K562 (cell line): ENCODE measurements at regions not wholly inside any gene's neighbourhood (a gene's known extent, or its start where the extent isn't known, plus 50 kb on each side); places are given as distances from the start of the nearest gene placed in this dataset.

Experiments used
- ATAC-seq: fragments of 200-7000 bp; cut with Tn5 transposase; 3 replicates; pipeline ENCODE4 v1.9.1; 2020; ENCODE audit warnings: moderate library complexity
- BruUV-seq: library from RNA; stranded (reverse); fragments of 400-500 nt; replicated peaks from 2 replicates; lab custom pipeline; 2021; lab: Mats Ljungman, UMichigan
- CTCF ChIA-PET: fragments of 300-600 bp; formaldehyde crosslinking; extraction: SDS; loops from one replicate; lab custom pipeline; 2021; ENCODE audit warnings: low intra/inter-chr PET ratio; lab: Yijun Ruan, JAX
- POLR2A ChIA-PET: fragments of 300-600, 350-650 bp; sonication (Branson Sonifier 250); formaldehyde crosslinking; extraction: SDS; loops from one replicate; lab custom pipeline; 2021; ENCODE audit warnings: antibody characterized with exemption, inconsistent platforms; lab: Yijun Ruan, JAX
- DNase-seq, 4 experiments: peaks; one replicate each; pipeline versions ENCODE4 v3.0.0 to v3.0.0-alpha.2; 2011 to 2018; ENCODE audit warnings: low spot score in 3 of 4, mixed read lengths in 3 of 4; ENCODE audit errors: extremely low read depth in 1 of 4
- FAIRE-seq: peaks from 2 replicates; lab custom pipeline; 2011; peaks lifted over from hg19 to GRCh38; lab: Jason Lieb, UNC
- H2AFZ ChIP-seq: 2 replicates; pipeline ENCODE4 v1.6.0; 2011; ENCODE audit warnings: low read depth, low read length, control low read depth, inconsistent platforms
- H3K27ac ChIP-seq: fragments of 200-600 bp; 3 replicates; pipeline ENCODE4 v1.8.0; 2011; ENCODE audit warnings: low read depth, mild to moderate bottlenecking, control low read depth, inconsistent platforms, low read length, moderate library complexity, mixed read lengths; ENCODE audit errors: extremely low read depth
- H3K27me3 ChIP-seq, 2 experiments: fragments of 300-600 bp in 1 of 2; 2 replicates in 1 of 2; 3 replicates in 1 of 2; pipeline versions ENCODE4 v1.6.0 to v1.8.0; 2011; ENCODE audit warnings: inconsistent platforms in 2 of 2, low read length in 2 of 2, mild to moderate bottlenecking in 1 of 2, mixed read lengths in 1 of 2, moderate library complexity in 1 of 2; ENCODE audit not compliant: control insufficient read depth in 2 of 2, insufficient read depth in 2 of 2
- H3K36me3 ChIP-seq: fragments of 300-600 bp; 3 replicates; pipeline ENCODE4 v1.8.0; 2011; ENCODE audit warnings: mild to moderate bottlenecking, low read length, inconsistent platforms; ENCODE audit not compliant: control insufficient read depth, insufficient read depth
- H3K4me1 ChIP-seq, 2 experiments: fragments of 200-600 bp in 1 of 2; replicated peaks in 1 of 2; 2 replicates in 1 of 2; 3 replicates in 1 of 2; pipeline versions ENCODE4 v1.5.1 to v1.8.0; 2011; ENCODE audit warnings: inconsistent platforms in 2 of 2, low read length in 2 of 2, mild to moderate bottlenecking in 1 of 2, mixed read lengths in 1 of 2, moderate library complexity in 1 of 2; ENCODE audit not compliant: control insufficient read depth in 2 of 2, insufficient read depth in 2 of 2
- H3K4me2 ChIP-seq: 2 replicates; pipeline ENCODE4 v1.6.1; 2011; ENCODE audit warnings: low read length, control low read depth, inconsistent platforms, mixed read lengths; ENCODE audit not compliant: insufficient read depth
- H3K4me3 ChIP-seq: fragments of 200-600 bp; sonication (generic), shearing (Covaris generic); 2 replicates; pipeline ENCODE4 v1.5.1; 2016; ENCODE audit warnings: control low read depth, inconsistent platforms
- H3K79me2 ChIP-seq: fragments of 200-600 bp; 3 replicates; pipeline ENCODE4 v1.8.0; 2011; ENCODE audit warnings: low read length, inconsistent platforms; ENCODE audit not compliant: control insufficient read depth, insufficient read depth
- H3K9ac ChIP-seq, 2 experiments: 2 replicates each; pipeline versions ENCODE4 v1.6.0 to v1.6.1; 2011; ENCODE audit warnings: low read depth in 2 of 2, low read length in 2 of 2, control low read depth in 1 of 2, inconsistent platforms in 1 of 2, mild to moderate bottlenecking in 1 of 2, mixed read lengths in 1 of 2; ENCODE audit not compliant: insufficient read depth in 1 of 2
- H3K9me1 ChIP-seq: one replicate; pipeline ENCODE4 v1.6.0; 2011; ENCODE audit warnings: inconsistent platforms, mild to moderate bottlenecking, low read length, moderate library complexity; ENCODE audit not compliant: control insufficient read depth, insufficient read depth
- H3K9me3 ChIP-seq: replicated peaks from 2 replicates; pipeline ENCODE4 v1.5.1; 2011; ENCODE audit warnings: low read depth, low read length, inconsistent platforms; ENCODE audit not compliant: control insufficient read depth, insufficient read depth
- H4K20me1 ChIP-seq: replicated peaks from 2 replicates; pipeline ENCODE4 v1.6.1; 2011; ENCODE audit warnings: low read length, inconsistent platforms, mixed read lengths; ENCODE audit not compliant: control insufficient read depth, insufficient read depth
- CC2D1A ChIP-seq: fragments of 450-650 bp; IDR thresholded peaks from 2 replicates; pipeline ENCODE4 v1.6.1; 2017; ENCODE audit warnings: mild to moderate bottlenecking
- ESRRB ChIP-seq: fragments of 250-450 bp; sonication (Bioruptor Pico); IDR thresholded peaks from 2 replicates; pipeline ENCODE4 v1.5.0; 2020; ENCODE audit warnings: mild to moderate bottlenecking, moderate library complexity, borderline replicate concordance
- MIER1 ChIP-seq: fragments of 450-650 bp; IDR thresholded peaks from 2 replicates; pipeline ENCODE4 v1.6.1; 2016; ENCODE audit warnings: antibody characterized with exemption, mild to moderate bottlenecking, low read depth
- NCOA2 ChIP-seq, 2 experiments: fragments of 450-650 bp; IDR thresholded peaks; 2 replicates each; pipeline ENCODE4 v1.6.1; 2018; ENCODE audit warnings: mild to moderate bottlenecking in 2 of 2, moderate library complexity in 1 of 2; ENCODE audit not compliant: partially characterized antibody in 2 of 2
- PTTG1 ChIP-seq: fragments of 450-650 bp; IDR thresholded peaks from 2 replicates; pipeline ENCODE4 v1.6.1; 2016; ENCODE audit warnings: low read depth, mild to moderate bottlenecking, missing genetic modification characterization, missing compliant biosample characterization
- THRAP3 ChIP-seq: fragments of 450-650 bp; IDR thresholded peaks from 2 replicates; pipeline ENCODE4 v1.6.1; 2016; ENCODE audit warnings: mild to moderate bottlenecking, inconsistent platforms, borderline replicate concordance
- ZNF121 ChIP-seq: sonication (generic); formaldehyde crosslinking; conservative IDR thresholded peaks from 2 replicates; pipeline ENCODE4 v1.8.0; 2022; ENCODE audit warnings: missing genetic modification reagents
- ZNF212 ChIP-seq: fragments of 450-650 bp; formaldehyde crosslinking; IDR thresholded peaks from 2 replicates; pipeline ENCODE4 v1.4.0; 2020; ENCODE audit warnings: mild to moderate bottlenecking
- ZNF24 ChIP-seq: fragments of 450-650 bp; IDR thresholded peaks from 2 replicates; pipeline ENCODE4 v1.6.1; 2016
- ZNF263 ChIP-seq: sonication (generic); formaldehyde crosslinking; IDR thresholded peaks from 2 replicates; pipeline ENCODE4 v1.8.0; 2022; ENCODE audit warnings: mild to moderate bottlenecking, missing genetic modification reagents, borderline replicate concordance
- ZNF316 ChIP-seq: fragments of 450-650 bp; IDR thresholded peaks from 2 replicates; pipeline ENCODE4 v1.6.1; 2016
- WGBS: fragments of 100-300 bp; shearing (Covaris generic); methylation state at CpG from one replicate; pipeline ENCODE4 v1.1.6; 2016; ENCODE audit warnings: low coverage, mixed read lengths; ENCODE audit not compliant: insufficient coverage; ENCODE audit errors: missing lambda C conversion rate; 5-methylcytosine and 5-hydroxymethylcytosine counted together
- in situ Hi-C: fragments of 300-500 bp; cut with MboI; formaldehyde crosslinking; loops from 4 replicates; pipeline ENCODE4 v1.15.0; 2018; ENCODE audit warnings: inconsistent platforms, mixed read lengths
- intact Hi-C: fragments of 100-400 bp; cut with micrococcal nuclease; formaldehyde crosslinking; loops from 2 replicates; pipeline ENCODE4 v1.14.2; 2022
- TF ChIP-seq, protein P1 (sequence below), 3 experiments: IDR thresholded peaks in 2 of 3; conservative IDR thresholded peaks in 1 of 3; 2 replicates each; pipeline ENCODE4 v1.5.1; 2011 to 2012; ENCODE audit warnings: low read length in 3 of 3, mild to moderate bottlenecking in 3 of 3, control low read depth in 2 of 3, improper control_type of control experiment in 1 of 3, inconsistent platforms in 1 of 3, low read depth in 1 of 3, mixed read lengths in 1 of 3, moderate library complexity in 1 of 3; ENCODE audit not compliant: insufficient read depth in 2 of 3
- TF ChIP-seq, protein P2 (sequence below): fragments of 200-800 bp; sonication (Bioruptor generic); IDR thresholded peaks from 2 replicates; pipeline ENCODE4 v1.6.1; 2017; ENCODE audit warnings: missing genetic modification characterization, missing compliant biosample characterization
- TF ChIP-seq, protein P3 (sequence below): fragments of 250-450 bp; sonication (Bioruptor Pico); IDR thresholded peaks from 2 replicates; pipeline ENCODE4 v1.8.0; 2021; ENCODE audit warnings: borderline replicate concordance, mild to moderate bottlenecking, moderate library complexity; ENCODE audit not compliant: poor library complexity, severe bottlenecking
- TF ChIP-seq, protein P4 (sequence below): sonication (generic); formaldehyde crosslinking; IDR thresholded peaks from 2 replicates; pipeline ENCODE4 v1.8.0; 2022; ENCODE audit warnings: mild to moderate bottlenecking, low read depth, missing genetic modification reagents
- TF ChIP-seq, protein P5 (sequence below): fragments of 450-650 bp; IDR thresholded peaks from one replicate; pipeline ENCODE4 v1.6.1; 2018; ENCODE audit warnings: mild to moderate bottlenecking, moderate library complexity; ENCODE audit not compliant: partially characterized antibody

DNA sequence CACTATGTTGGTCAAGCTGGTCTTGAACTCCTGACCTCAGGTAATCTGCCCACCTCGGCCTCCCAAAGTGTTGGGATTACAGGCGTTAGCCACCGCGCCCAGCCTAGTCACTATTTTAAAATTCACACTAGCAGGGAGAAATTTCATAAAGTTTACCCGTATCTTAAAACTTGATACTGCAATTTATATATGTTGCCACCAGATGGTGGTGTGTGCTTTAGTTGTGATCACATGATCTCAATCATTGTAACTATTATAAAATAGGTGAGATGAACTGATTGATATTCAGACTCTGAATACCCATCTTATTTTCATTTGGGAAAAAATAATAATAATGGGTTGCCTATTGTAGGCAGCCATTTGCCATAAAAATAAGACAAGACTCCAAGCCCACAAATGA lies 1330.4 kb upstream of the WWC1 start (continued):
- TF ChIP-seq, protein P1, sequence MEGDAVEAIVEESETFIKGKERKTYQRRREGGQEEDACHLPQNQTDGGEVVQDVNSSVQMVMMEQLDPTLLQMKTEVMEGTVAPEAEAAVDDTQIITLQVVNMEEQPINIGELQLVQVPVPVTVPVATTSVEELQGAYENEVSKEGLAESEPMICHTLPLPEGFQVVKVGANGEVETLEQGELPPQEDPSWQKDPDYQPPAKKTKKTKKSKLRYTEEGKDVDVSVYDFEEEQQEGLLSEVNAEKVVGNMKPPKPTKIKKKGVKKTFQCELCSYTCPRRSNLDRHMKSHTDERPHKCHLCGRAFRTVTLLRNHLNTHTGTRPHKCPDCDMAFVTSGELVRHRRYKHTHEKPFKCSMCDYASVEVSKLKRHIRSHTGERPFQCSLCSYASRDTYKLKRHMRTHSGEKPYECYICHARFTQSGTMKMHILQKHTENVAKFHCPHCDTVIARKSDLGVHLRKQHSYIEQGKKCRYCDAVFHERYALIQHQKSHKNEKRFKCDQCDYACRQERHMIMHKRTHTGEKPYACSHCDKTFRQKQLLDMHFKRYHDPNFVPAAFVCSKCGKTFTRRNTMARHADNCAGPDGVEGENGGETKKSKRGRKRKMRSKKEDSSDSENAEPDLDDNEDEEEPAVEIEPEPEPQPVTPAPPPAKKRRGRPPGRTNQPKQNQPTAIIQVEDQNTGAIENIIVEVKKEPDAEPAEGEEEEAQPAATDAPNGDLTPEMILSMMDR (IDR thresholded peaks at IDR 0.05 in 2 of 3, conservative IDR thresholded peaks at IDR 0.05 in 1 of 3; ENCODE audit: insufficient read depth in 2 of 3, low read depth in 1 of 3, low read length in 3 of 3), result 0 out of 6 replicates have a peak, but pooled peaks of 1 of the 3 experiments have one; percentile 8
- TF ChIP-seq ZNF316, result no peak

DNA sequence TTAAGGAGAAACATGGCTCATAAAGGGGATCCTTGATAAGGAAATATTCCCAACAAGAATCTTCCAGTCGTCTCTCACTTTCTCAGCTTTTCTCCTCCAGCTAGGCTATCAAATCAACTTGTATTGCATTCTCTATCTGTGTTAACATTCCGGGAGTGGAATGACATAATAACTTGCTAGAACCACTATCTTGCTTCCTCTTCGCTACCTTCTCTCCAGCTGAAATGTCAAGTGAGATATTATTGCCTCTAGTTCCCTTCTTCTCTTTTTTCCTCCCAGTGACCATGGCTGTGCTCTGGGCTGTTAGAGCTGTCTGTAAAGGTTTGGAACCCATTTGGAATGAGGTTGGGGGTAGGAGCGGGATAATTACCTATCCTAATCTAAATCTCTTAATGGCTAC lies 1329.5 kb upstream of the WWC1 start:
- Histone ChIP-seq H3K9me1 (no peaks in the 10 kb centered on the region), H3K27ac (no peak overlapping the region), H3K4me3 (no peak overlapping the region), H3K36me3 (no peaks in the 10 kb centered on the region), H3K79me2 (no peaks in the 10 kb centered on the region), H4K20me1 (no peaks in the 10 kb centered on the region), H3K9me3 (no peaks in the 10 kb centered on the region), H3K27me3 (no peaks in the 10 kb centered on the region), H3K9ac (no peak overlapping the region), H3K4me1 (no peaks in the 10 kb centered on the region), H2AFZ (no peak overlapping the region), H3K4me2 (no peak overlapping the region)
- WGBS, result 3% methylated on average over 4 of the region's 4 CpGs
- FAIRE-seq (no peak), DNase-seq (no peak), ATAC-seq (no peak)
- BruUV-seq, result no TSS peak
- intact Hi-C loops (no loop called here), in situ Hi-C loops (no loop called here)
- POLR2A ChIA-PET, result no interaction called here
- CTCF ChIA-PET, result no interaction called here
- no peak for TF ChIP-seq PTTG1 (tag)
- TF ChIP-seq, protein P2, sequence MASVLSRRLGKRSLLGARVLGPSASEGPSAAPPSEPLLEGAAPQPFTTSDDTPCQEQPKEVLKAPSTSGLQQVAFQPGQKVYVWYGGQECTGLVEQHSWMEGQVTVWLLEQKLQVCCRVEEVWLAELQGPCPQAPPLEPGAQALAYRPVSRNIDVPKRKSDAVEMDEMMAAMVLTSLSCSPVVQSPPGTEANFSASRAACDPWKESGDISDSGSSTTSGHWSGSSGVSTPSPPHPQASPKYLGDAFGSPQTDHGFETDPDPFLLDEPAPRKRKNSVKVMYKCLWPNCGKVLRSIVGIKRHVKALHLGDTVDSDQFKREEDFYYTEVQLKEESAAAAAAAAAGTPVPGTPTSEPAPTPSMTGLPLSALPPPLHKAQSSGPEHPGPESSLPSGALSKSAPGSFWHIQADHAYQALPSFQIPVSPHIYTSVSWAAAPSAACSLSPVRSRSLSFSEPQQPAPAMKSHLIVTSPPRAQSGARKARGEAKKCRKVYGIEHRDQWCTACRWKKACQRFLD (CRISPR knock-in tag), result no peak
- no peak for TF ChIP-seq ZNF263 (CRISPR knock-in tag)
- no peak for TF ChIP-seq THRAP3
- TF ChIP-seq CC2D1A, result no peak
- TF ChIP-seq NCOA2 (IDR thresholded peaks at IDR 0.05; ENCODE audit: partially characterized antibody in 2 of 2), result no peak
- TF ChIP-seq MIER1, result no peak
- TF ChIP-seq, protein P3, sequence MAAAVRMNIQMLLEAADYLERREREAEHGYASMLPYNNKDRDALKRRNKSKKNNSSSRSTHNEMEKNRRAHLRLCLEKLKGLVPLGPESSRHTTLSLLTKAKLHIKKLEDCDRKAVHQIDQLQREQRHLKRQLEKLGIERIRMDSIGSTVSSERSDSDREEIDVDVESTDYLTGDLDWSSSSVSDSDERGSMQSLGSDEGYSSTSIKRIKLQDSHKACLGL, result no peak
- TF ChIP-seq ZNF212 (CRISPR knock-in tag), result no peak
- no peak for TF ChIP-seq ZNF121
- TF ChIP-seq, protein P4, sequence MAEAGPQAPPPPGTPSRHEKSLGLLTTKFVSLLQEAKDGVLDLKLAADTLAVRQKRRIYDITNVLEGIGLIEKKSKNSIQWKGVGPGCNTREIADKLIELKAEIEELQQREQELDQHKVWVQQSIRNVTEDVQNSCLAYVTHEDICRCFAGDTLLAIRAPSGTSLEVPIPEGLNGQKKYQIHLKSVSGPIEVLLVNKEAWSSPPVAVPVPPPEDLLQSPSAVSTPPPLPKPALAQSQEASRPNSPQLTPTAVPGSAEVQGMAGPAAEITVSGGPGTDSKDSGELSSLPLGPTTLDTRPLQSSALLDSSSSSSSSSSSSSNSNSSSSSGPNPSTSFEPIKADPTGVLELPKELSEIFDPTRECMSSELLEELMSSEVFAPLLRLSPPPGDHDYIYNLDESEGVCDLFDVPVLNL (CRISPR knock-in tag), result no peak
- TF ChIP-seq ESRRB (CRISPR knock-in tag), result no peak
- TF ChIP-seq ZNF24, result no peak
- TF ChIP-seq, protein P5, sequence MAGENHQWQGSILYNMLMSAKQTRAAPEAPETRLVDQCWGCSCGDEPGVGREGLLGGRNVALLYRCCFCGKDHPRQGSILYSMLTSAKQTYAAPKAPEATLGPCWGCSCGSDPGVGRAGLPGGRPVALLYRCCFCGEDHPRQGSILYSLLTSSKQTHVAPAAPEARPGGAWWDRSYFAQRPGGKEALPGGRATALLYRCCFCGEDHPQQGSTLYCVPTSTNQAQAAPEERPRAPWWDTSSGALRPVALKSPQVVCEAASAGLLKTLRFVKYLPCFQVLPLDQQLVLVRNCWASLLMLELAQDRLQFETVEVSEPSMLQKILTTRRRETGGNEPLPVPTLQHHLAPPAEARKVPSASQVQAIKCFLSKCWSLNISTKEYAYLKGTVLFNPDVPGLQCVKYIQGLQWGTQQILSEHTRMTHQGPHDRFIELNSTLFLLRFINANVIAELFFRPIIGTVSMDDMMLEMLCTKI, result no peak
